GM23248 (cell line): ENCODE measurements at regions not wholly inside any gene's neighbourhood (a gene's known extent, or its start where the extent isn't known, plus 50 kb on each side); places are given as distances from the start of the nearest gene placed in this dataset.

Experiments
- EZH2 ChIP-seq: fragments of 200-600 bp; sonication (generic); IDR thresholded peaks from 2 replicates; pipeline ENCODE4 v1.6.1; 2018; ENCODE audit warnings: antibody characterized with exemption, mild to moderate bottlenecking; ENCODE audit not compliant: insufficient read depth, poor library complexity, severe bottlenecking
- EZH2phosphoT487 ChIP-seq: fragments of 200-600 bp; sonication (generic); IDR thresholded peaks from 2 replicates; pipeline ENCODE4 v1.6.1; 2018; ENCODE audit warnings: antibody characterized with exemption, moderate library complexity, mild to moderate bottlenecking, low read depth; ENCODE audit not compliant: insufficient read depth

DNA sequence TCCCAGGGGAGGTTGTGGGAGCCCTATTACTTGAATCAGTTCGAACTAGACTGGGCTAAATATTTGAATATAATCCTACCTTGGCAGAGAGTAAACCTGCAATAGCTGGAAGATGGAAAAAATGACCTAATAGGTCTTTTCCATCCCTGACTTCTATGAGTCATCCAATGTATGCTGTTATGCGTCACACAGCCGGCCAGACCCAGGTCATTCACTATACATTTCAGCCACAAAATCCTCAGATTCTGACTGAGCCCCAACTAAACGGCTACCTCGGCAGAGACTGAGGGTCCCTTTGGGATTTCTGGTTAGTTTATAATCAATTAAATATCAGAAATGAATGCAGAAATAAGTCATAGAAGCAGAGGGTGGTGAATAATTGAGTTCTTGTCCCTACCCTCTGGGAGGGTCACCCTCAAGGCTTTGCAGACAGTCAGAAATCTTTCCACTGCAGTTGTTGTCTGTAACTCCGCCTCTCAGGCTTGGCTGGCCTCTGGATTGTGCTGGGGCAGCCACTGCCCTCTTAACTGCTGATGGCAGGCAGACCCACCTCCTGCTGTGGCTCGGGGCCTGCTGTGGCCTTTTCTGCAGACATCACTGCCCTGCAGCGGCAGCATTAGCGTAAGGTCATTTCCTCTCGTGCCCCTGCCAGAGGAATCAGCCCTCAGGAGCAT is 240.5 kb downstream of the TGFB2 start:
- TF ChIP-seq EZH2 (no peak), EZH2phosphoT487 (no peak)
